ENCODE measurements at regions not wholly inside any gene's neighbourhood (a gene's known extent, or its start where the extent isn't known, plus 50 kb on each side); places are given as distances from the start of the nearest gene placed in this dataset.

- TF ChIP-seq, protein P1, sequence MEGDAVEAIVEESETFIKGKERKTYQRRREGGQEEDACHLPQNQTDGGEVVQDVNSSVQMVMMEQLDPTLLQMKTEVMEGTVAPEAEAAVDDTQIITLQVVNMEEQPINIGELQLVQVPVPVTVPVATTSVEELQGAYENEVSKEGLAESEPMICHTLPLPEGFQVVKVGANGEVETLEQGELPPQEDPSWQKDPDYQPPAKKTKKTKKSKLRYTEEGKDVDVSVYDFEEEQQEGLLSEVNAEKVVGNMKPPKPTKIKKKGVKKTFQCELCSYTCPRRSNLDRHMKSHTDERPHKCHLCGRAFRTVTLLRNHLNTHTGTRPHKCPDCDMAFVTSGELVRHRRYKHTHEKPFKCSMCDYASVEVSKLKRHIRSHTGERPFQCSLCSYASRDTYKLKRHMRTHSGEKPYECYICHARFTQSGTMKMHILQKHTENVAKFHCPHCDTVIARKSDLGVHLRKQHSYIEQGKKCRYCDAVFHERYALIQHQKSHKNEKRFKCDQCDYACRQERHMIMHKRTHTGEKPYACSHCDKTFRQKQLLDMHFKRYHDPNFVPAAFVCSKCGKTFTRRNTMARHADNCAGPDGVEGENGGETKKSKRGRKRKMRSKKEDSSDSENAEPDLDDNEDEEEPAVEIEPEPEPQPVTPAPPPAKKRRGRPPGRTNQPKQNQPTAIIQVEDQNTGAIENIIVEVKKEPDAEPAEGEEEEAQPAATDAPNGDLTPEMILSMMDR (IDR thresholded peaks at IDR 0.05): peak in 1 of 4 experiments; percentile 39
- TF ChIP-seq POLR2A (IDR thresholded peaks at IDR 0.05): no peak
- peak; percentile 78 for TF ChIP-seq POLR2AphosphoS5 (IDR thresholded peaks at IDR 0.05)
Observed at GRCh38 chr14:34218881-34219280, 243.2 kb downstream of the SPTSSA start.
